SH-SY5Y (cell line): ENCODE measurements at regions not wholly inside any gene's neighbourhood (a gene's known extent, or its start where the extent isn't known, plus 50 kb on each side); places are given as distances from the start of the nearest gene placed in this dataset.

Source experiments
- GATA2 ChIP-seq: IDR thresholded peaks from 2 replicates; pipeline ENCODE4 v1.6.1; 2011; ENCODE audit warnings: mild to moderate bottlenecking, low read depth, low read length
- GATA3 ChIP-seq: IDR thresholded peaks from 2 replicates; pipeline ENCODE4 v1.6.1; 2011; ENCODE audit warnings: low read depth, mild to moderate bottlenecking, low read length, moderate library complexity

GRCh38 chr9:108271646-108272348 is 584.0 kb downstream of the ACTL7B start:
- TF ChIP-seq GATA2 = no peak
- TF ChIP-seq GATA3 = no peak
